ENCODE measurements at regions not wholly inside any gene's neighbourhood (a gene's known extent, or its start where the extent isn't known, plus 50 kb on each side); places are given as distances from the start of the nearest gene placed in this dataset.

- DNase-seq (ENCODE audit: low read depth) = no peak
These were observed 601.7 kb upstream of the CXADR start for GRCh38 chr21:16911166-16911607.

DNA sequence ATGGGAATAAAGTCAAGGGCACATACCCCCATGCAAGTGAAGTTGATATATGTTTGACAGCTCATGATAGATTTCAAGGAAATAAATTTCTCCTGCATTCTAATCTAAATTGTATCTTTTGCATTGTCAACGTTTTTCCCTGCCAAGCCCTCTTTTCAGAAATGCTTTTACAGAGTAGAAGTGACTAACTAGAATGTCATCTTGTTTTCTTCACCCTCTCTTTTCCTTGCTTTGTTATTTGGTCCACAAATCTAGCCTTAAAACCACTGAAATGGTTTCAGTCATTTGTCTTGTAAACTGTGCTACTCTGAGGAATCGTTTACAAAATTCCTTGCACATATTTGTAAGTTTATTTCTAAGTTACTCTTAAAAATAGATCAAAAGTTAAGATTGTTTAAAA is 600.8 kb upstream of the CXADR start:
- DNase-seq (ENCODE audit: low read depth) = no peak

DNA sequence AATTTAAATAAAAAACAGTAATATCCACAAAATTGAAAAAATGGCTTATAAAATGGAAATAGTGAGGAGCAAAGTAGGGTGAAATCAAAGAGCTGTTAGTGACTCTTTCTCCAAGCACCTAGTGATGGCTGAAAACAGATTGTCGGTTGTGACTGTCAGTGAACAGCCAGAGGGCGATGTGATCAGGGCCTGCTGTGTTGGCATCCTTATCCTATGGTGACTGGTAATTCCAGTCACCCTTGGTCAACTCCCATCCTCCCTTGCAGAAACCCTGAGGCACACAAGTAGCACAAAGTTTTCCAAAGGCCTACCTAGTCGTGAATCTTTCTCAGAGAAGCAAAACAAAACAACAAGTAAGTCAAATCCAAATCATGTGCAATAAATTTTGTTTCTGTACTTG is 599.8 kb upstream of the CXADR start:
- no peak for DNase-seq (ENCODE audit: low read depth)

GRCh38 chr21:16928439-16928838 is 584.4 kb upstream of the CXADR start:
- no peak for DNase-seq (ENCODE audit: low read depth)

DNA sequence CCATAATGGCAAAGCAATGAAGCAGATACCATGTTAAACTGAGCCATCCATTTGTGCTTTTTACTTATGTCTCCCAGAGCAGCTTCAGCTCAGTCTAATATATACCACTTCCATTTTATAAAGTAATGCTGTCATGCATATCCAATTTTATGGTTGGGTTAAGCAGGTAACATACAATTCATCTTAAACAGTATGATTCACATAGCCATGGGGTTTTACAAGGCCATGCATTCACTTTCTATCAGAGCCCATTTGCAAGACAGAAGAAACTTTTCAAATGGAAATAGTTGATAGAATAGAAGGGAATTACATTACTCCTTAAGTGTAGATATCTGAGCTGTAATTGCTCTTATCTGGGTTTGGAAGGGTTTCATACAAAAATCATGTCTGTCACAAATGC is 580.5 kb upstream of the CXADR start:
- DNase-seq (ENCODE audit: low read depth) = no peak

DNA sequence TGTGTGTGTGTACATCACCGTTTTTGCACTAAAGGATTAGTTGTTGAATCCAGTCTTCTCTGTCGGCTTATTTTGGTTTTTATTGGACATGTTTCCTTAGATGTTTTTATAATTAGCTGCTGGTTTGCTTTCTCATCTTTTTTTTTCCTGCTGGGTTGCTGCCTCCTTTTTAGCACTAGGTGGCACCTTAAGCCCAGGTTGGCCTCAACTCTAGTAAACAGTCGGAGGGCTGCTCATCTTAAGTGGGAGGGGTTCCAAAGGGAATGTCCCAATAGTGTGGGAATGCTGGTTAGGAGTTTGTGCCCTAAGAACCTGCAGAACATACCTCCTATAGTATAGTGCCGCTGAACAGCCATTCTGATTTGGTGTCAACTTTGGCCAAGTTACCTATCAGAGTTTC is 570.1 kb upstream of the CXADR start:
- DNase-seq (ENCODE audit: low read depth) = no peak

DNA sequence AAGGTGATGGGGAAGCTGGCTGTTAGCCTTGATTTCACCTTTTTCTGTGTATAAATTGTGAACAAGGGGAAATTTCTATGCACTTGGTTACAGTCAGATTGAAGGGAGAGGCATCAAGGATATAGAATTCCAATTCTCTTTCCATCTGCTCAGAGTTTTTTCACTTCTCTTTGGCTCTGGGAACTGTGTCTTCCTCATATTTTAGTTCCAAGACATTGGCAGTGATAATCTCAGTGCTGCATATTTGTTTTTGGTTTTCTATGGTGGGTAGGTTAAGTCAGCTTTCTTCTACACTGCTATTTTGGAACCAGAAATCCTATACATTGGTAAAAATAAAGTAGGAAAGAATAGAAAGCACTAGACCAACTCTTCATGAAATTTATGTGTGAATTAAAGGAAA is 569.6 kb upstream of the CXADR start:
- DNase-seq (ENCODE audit: low read depth) = no peak

- no peak for DNase-seq (ENCODE audit: low read depth)
These were observed 567.3 kb upstream of the CXADR start for GRCh38 chr21:16945580-16945979.

DNA sequence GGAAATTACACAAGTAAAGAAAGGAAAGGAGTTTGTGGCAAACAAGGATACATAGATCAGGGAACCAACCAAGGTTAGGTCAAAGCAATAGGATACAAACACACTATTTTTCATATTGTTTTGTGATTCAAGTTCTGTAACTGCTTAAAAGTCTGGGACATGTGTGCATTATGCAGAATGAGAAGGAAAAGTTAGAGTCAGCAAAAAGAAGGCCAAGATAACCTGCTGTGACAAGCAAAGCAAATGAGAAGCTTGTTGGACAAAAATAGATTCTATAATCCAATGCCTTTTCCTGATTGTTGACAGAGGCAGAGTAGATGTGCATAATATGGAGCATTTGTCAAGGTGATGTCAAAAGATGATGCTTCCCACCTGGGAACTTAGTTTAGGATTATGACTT is 556.0 kb upstream of the CXADR start:
- DNase-seq (ENCODE audit: low read depth) = no peak

GRCh38 chr21:16965424-16965823 is 547.4 kb upstream of the CXADR start:
- DNase-seq (ENCODE audit: low read depth) = no peak

GRCh38 chr21:16968436-16968835 is 544.4 kb upstream of the CXADR start:
- DNase-seq (ENCODE audit: low read depth) = no peak

- DNase-seq (ENCODE audit: low read depth) = no peak
These were observed 543.2 kb upstream of the CXADR start for GRCh38 chr21:16969636-16970035.

DNA sequence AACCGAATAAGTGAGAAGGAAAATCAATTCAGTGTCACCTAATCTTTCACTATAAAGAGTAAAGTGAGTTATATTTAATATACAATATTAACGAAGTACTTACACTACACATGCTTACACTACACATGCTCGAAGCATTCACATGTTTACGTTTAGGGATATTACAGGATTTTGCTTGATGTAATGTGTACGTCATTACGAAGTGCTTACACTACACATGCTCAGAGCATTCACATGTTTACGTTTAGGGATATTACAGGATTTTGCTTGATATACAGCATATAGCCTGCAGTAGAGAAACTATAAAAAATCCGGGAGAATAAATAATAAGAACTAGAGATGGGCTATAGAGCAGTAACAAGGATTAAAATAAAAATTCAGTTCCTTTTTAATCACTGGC is 538.8 kb upstream of the CXADR start:
- no peak for DNase-seq (ENCODE audit: low read depth)

GRCh38 chr21:16976193-16976592 is 536.6 kb upstream of the CXADR start:
- no peak for DNase-seq (ENCODE audit: low read depth)

GRCh38 chr21:16978309-16978895 is 534.4 kb upstream of the CXADR start:
- no peak for DNase-seq (ENCODE audit: low read depth)

GRCh38 chr21:16979574-16979973 is 533.3 kb upstream of the CXADR start:
- no peak for DNase-seq (ENCODE audit: low read depth)

- no peak for DNase-seq (ENCODE audit: low read depth)
These were observed 529.4 kb upstream of the CXADR start for GRCh38 chr21:16983420-16983819.

GRCh38 chr21:16992448-16992847 is 520.4 kb upstream of the CXADR start:
- DNase-seq (ENCODE audit: low read depth) = no peak

- DNase-seq (ENCODE audit: low read depth) = no peak
These were observed 519.3 kb upstream of the CXADR start for GRCh38 chr21:16993416-16994038.

DNA sequence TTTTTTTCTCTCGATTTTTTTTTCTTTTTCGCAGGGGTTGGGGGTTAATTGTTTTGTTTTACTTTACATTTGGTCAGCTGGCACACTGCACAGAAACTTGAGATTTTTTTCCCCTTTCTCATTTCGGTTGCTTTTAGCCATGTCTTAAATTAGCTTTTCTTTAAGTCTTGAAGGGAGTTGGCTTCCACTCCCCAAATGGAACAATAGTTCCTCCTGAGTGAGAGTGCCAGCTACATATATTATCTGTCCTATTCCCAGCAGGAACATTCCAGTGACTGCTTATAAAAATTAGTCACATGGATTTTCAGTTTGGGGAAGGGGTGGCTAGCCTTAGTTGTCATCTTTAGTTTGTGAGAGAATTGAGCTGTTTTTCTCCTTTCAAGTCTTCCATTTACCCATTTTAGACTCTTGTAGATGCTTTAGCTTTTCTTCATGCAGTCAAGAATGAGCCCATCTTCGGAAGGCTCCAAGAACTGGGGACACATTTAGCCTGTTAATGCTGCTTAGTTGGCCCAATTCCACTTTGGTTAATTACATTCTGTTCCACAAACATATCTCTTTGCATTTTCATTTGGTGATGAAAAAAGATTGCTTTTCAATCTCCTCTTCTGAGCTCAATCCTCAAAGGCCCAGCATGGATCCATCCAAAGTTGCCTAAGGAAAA is 510.1 kb upstream of the CXADR start:
- DNase-seq (ENCODE audit: low read depth) = no peak

GRCh38 chr21:17003258-17003615 is 509.6 kb upstream of the CXADR start:
- DNase-seq (ENCODE audit: low read depth) = no peak

- no peak for DNase-seq (ENCODE audit: low read depth)
These were observed 509.0 kb upstream of the CXADR start for GRCh38 chr21:17003763-17004373.

- no peak for DNase-seq (ENCODE audit: low read depth)
These were observed 480.6 kb upstream of the CXADR start for GRCh38 chr21:17032141-17032655.

All from stimulated activated CD8-positive, alpha-beta memory T cell treated with anti-CD3 and anti-CD28 coated beads, Interleukin-12 subunit alpha, Interleukin-12 subunit beta, amount 100 ng/mL, for 1 hour (primary cell).